ENCODE measurements at regions not wholly inside any gene's neighbourhood (a gene's known extent, or its start where the extent isn't known, plus 50 kb on each side); places are given as distances from the start of the nearest gene placed in this dataset.

DNA sequence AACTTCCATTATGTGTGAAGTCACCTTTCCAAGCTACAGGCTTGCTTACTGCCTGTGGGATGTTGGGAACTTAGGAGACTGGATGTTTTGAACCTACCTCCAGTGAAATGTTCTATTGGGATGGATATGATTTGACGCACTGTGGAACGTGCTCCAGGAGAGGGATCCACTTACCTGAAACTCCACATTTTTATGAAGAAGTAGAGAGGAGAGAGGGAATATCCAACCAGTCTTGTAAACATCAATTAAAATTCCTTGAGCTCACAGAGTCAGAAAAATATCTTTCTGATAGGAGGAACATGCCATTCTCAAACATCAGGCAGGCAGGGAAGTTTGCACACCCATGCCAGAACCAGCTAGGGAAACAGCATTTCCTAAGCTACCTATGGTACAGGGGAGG lies 91.1 kb upstream of the MAOA start:
- TF ChIP-seq, protein P1, sequence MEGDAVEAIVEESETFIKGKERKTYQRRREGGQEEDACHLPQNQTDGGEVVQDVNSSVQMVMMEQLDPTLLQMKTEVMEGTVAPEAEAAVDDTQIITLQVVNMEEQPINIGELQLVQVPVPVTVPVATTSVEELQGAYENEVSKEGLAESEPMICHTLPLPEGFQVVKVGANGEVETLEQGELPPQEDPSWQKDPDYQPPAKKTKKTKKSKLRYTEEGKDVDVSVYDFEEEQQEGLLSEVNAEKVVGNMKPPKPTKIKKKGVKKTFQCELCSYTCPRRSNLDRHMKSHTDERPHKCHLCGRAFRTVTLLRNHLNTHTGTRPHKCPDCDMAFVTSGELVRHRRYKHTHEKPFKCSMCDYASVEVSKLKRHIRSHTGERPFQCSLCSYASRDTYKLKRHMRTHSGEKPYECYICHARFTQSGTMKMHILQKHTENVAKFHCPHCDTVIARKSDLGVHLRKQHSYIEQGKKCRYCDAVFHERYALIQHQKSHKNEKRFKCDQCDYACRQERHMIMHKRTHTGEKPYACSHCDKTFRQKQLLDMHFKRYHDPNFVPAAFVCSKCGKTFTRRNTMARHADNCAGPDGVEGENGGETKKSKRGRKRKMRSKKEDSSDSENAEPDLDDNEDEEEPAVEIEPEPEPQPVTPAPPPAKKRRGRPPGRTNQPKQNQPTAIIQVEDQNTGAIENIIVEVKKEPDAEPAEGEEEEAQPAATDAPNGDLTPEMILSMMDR (conservative IDR thresholded peaks at IDR 0.05; ENCODE audit: low read length) = no peak
- TF ChIP-seq EZH2phosphoT487 (IDR thresholded peaks at IDR 0.05; ENCODE audit: borderline replicate concordance) = no peak
